WERI-Rb-1 (cell line): ENCODE measurements at regions not wholly inside any gene's neighbourhood (a gene's known extent, or its start where the extent isn't known, plus 50 kb on each side); places are given as distances from the start of the nearest gene placed in this dataset.

Source experiments
- DNase-seq: peaks from one replicate; pipeline ENCODE4 v3.0.0-alpha.2; 2020
- H3K27ac ChIP-seq: fragments of 250-450 bp; sonication (Bioruptor Pico); 2 replicates; pipeline ENCODE4 v1.5.1; 2020; ENCODE audit warnings: mild to moderate bottlenecking, moderate library complexity
- H3K27me3 ChIP-seq: fragments of 250-450 bp; sonication (Bioruptor Pico); 2 replicates; pipeline ENCODE4 v1.5.1; 2021; ENCODE audit warnings: mild to moderate bottlenecking, low read depth, moderate library complexity; ENCODE audit not compliant: insufficient read depth, severe bottlenecking
- H3K36me3 ChIP-seq: fragments of 250-450 bp; sonication (Bioruptor Pico); 2 replicates; pipeline ENCODE4 v1.5.1; 2020; ENCODE audit warnings: mild to moderate bottlenecking, moderate library complexity
- H3K4me3 ChIP-seq: 2 replicates; pipeline ENCODE4 v1.5.1; 2011; ENCODE audit warnings: low read depth, mild to moderate bottlenecking, control low read depth, low read length
- H3K9me3 ChIP-seq: fragments of 250-450 bp; sonication (Bioruptor Pico); 2 replicates; pipeline ENCODE4 v1.5.1; 2021; ENCODE audit warnings: mild to moderate bottlenecking, moderate library complexity; ENCODE audit not compliant: severe bottlenecking
- CTCF ChIP-seq: IDR thresholded peaks from 2 replicates; pipeline ENCODE4 v1.5.1; 2011; ENCODE audit warnings: low read depth, mild to moderate bottlenecking, control low read depth, inconsistent platforms, low read length

GRCh38 chr10:90560331-90560730 lies 297.5 kb downstream of the HTR7 start:
- H3K36me3 ChIP-seq, result no peaks in the 10 kb centered on the region
- H3K4me3 ChIP-seq, result no peak overlapping the region
- no peak overlapping the region for H3K27ac ChIP-seq
- H3K9me3 ChIP-seq, result no peaks in the 10 kb centered on the region
- no peaks in the 10 kb centered on the region for H3K27me3 ChIP-seq
- no peak for TF ChIP-seq CTCF
- DNase-seq, result no peak

- no peak for DNase-seq
- no peak for TF ChIP-seq CTCF
These were observed 296.2 kb downstream of the HTR7 start for GRCh38 chr10:90561666-90562065.

GRCh38 chr10:90571481-90572258 lies 286.2 kb downstream of the HTR7 start:
- Histone ChIP-seq H3K27ac (no peak overlapping the region), H3K36me3 (no peaks in the 10 kb centered on the region), H3K4me3 (no peak overlapping the region), H3K27me3 (no peaks in the 10 kb centered on the region), H3K9me3 (no peaks in the 10 kb centered on the region)
- DNase-seq, result no peak
- no peak for TF ChIP-seq CTCF

More at GRCh38 chr10:90561666-90562065, 296.2 kb downstream of the HTR7 start:
- no peaks in the 10 kb centered on the region for H3K36me3 ChIP-seq
- no peak overlapping the region for H3K4me3 ChIP-seq
- no peak overlapping the region for H3K27ac ChIP-seq
- no peaks in the 10 kb centered on the region for H3K27me3 ChIP-seq
- H3K9me3 ChIP-seq, result no peaks in the 10 kb centered on the region

GRCh38 chr10:90575125-90575524 lies 282.7 kb downstream of the HTR7 start:
- Histone ChIP-seq H3K27ac (no peak overlapping the region), H3K4me3 (no peak overlapping the region), H3K9me3 (no peaks in the 10 kb centered on the region), H3K36me3 (no peaks in the 10 kb centered on the region), H3K27me3 (no peaks in the 10 kb centered on the region)
- no peak for TF ChIP-seq CTCF
- no peak for DNase-seq

- Histone ChIP-seq H3K36me3 (no peaks in the 10 kb centered on the region), H3K4me3 (no peak overlapping the region), H3K9me3 (no peaks in the 10 kb centered on the region), H3K27me3 (no peaks in the 10 kb centered on the region), H3K27ac (no peak overlapping the region)
- TF ChIP-seq CTCF, result no peak
- DNase-seq, result no peak
These were observed 280.3 kb downstream of the HTR7 start for GRCh38 chr10:90577569-90577968.
